ENCODE measurements at regions not wholly inside any gene's neighbourhood (a gene's known extent, or its start where the extent isn't known, plus 50 kb on each side); places are given as distances from the start of the nearest gene placed in this dataset.

DNA sequence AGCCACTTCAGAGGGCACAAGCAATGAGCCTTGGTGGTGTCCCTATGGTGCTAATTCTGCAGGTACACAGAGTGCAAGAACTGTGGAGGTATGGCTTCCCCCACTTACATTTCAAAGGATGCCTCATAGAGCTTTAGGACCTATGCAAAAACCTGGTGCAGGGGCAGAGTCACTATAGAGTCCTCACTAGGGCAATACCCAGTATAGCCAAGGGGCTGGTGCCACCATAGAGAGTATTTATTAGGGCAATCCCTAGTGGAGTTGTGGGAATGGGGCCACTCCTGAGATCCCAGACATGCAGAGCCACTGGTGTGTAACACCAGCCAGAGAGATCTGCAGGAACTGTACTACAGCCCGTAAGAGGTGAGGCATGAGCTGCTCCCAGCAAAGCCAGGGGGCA lies 312.2 kb downstream of the SLC4A3 start:
- no peak for TF ChIP-seq EZH2 (IDR thresholded peaks at IDR 0.05; ENCODE audit: borderline replicate concordance, insufficient read depth, low read length, poor library complexity, severe bottlenecking)
- TF ChIP-seq, protein P1, sequence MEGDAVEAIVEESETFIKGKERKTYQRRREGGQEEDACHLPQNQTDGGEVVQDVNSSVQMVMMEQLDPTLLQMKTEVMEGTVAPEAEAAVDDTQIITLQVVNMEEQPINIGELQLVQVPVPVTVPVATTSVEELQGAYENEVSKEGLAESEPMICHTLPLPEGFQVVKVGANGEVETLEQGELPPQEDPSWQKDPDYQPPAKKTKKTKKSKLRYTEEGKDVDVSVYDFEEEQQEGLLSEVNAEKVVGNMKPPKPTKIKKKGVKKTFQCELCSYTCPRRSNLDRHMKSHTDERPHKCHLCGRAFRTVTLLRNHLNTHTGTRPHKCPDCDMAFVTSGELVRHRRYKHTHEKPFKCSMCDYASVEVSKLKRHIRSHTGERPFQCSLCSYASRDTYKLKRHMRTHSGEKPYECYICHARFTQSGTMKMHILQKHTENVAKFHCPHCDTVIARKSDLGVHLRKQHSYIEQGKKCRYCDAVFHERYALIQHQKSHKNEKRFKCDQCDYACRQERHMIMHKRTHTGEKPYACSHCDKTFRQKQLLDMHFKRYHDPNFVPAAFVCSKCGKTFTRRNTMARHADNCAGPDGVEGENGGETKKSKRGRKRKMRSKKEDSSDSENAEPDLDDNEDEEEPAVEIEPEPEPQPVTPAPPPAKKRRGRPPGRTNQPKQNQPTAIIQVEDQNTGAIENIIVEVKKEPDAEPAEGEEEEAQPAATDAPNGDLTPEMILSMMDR (IDR thresholded peaks at IDR 0.05; ENCODE audit: poor library complexity, severe bottlenecking) = no peak
- TF ChIP-seq POLR2AphosphoS5 (IDR thresholded peaks at IDR 0.05) = no peak
- no peak for TF ChIP-seq MXI1 (conservative IDR thresholded peaks at IDR 0.05; ENCODE audit: poor library complexity, severe bottlenecking)
- no peak for TF ChIP-seq TAF1 (IDR thresholded peaks at IDR 0.05; ENCODE audit: low read depth)
- no peak for TF ChIP-seq EP300 (conservative IDR thresholded peaks at IDR 0.05; ENCODE audit: poor library complexity, severe bottlenecking)
- TF ChIP-seq, protein P2, sequence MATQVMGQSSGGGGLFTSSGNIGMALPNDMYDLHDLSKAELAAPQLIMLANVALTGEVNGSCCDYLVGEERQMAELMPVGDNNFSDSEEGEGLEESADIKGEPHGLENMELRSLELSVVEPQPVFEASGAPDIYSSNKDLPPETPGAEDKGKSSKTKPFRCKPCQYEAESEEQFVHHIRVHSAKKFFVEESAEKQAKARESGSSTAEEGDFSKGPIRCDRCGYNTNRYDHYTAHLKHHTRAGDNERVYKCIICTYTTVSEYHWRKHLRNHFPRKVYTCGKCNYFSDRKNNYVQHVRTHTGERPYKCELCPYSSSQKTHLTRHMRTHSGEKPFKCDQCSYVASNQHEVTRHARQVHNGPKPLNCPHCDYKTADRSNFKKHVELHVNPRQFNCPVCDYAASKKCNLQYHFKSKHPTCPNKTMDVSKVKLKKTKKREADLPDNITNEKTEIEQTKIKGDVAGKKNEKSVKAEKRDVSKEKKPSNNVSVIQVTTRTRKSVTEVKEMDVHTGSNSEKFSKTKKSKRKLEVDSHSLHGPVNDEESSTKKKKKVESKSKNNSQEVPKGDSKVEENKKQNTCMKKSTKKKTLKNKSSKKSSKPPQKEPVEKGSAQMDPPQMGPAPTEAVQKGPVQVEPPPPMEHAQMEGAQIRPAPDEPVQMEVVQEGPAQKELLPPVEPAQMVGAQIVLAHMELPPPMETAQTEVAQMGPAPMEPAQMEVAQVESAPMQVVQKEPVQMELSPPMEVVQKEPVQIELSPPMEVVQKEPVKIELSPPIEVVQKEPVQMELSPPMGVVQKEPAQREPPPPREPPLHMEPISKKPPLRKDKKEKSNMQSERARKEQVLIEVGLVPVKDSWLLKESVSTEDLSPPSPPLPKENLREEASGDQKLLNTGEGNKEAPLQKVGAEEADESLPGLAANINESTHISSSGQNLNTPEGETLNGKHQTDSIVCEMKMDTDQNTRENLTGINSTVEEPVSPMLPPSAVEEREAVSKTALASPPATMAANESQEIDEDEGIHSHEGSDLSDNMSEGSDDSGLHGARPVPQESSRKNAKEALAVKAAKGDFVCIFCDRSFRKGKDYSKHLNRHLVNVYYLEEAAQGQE (IDR thresholded peaks at IDR 0.05; ENCODE audit: borderline replicate concordance) = no peak
- TF ChIP-seq SMC3 (conservative IDR thresholded peaks at IDR 0.05; ENCODE audit: poor library complexity) = no peak
